ENCODE measurements at regions not wholly inside any gene's neighbourhood (a gene's known extent, or its start where the extent isn't known, plus 50 kb on each side); places are given as distances from the start of the nearest gene placed in this dataset.

DNA sequence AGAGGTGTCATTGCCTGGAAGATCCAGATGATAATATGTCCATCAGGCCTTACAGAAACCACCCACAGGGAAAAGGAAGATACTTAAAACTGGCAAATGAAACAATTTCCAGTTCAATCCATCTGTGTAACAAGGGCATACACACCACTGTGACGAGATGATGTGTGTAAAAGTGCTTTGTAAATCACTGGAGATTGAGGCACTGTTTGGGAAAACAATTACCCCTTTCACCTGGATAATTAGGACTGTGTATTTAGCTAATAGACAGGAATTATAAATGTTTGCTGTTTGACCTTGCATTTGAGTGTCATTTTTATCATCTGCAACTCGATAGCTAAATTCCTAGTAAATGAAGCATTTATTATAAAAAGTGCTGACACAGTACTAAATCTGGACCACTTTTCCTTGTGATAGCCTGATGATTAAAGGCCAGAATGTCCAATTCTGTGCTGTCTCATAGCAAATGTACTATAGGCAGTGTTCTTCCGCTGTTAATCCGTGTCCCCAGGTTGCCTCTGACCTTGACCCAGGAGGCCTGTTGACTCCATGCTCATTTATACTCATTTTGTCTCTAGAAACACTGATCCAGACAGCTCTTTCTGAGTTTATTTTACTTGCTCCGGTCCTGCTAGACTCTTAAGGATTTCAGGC is 105.8 kb downstream of the LACC1 start:
- no peak for DNase-seq

DNA sequence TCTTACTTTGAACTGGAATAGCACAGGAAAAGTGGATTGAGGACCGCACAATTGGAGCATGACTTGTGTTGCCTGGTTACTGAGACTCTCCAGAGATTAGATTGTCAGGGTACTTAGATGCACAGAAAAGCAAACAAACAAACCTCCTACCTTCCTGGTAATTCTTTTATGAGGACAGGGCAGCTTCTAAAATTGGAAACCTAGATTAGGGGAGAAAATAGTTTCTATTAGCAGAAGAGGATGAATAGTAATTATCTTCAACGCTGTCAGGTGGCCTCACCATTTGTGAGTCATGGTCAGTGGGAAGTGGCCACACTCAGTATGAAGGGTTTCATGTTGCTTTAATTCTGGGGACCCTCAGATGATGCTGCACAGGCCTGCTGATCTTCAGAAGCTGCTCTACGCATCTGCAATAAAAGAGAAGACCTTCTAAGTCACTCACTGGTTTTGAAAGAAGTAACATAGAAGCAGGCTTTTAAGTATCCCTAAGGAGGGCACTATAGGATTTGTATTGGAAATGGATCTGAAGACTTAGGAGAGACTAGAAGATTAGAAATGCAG is 106.8 kb downstream of the LACC1 start:
- no peak for DNase-seq

DNA sequence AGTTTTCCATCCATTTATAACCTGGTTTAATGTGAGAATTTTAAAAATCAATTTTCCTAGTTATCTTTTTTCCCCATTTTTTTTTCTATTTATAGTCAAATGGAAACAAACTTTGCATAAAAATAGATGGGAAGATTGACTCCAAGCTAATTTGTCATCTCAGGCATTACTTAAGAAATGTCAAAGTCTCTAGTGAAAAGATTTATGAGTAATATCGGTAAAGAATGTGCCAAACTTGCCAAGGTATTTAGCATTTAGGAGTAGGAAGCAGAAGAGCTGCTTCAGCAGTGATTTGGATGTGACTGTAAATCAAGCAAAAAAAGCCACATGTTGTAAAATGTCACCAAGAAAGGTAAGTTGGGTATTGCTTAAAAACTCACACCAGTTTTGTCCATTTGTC is 108.6 kb downstream of the LACC1 start:
- no peak for DNase-seq

DNA sequence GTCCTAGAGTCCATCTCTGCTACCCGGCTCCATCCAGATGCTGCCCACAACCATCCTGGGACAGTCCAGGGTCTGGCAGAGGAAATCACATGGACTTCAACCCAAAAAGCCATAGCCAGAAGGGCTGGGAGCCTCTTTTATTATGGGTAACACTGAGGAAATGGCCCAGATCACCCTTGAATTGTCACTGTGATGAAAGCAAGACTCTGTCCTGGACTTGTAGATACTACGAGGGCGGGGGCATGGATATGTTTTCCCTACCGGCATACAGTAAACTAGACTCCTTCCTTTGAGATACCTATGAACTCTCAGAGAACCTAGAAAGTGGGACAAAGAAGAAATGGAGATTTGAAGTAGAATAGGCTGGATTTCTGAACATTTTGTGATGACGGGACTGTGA is 110.3 kb downstream of the LACC1 start:
- DNase-seq, result no peak

DNA sequence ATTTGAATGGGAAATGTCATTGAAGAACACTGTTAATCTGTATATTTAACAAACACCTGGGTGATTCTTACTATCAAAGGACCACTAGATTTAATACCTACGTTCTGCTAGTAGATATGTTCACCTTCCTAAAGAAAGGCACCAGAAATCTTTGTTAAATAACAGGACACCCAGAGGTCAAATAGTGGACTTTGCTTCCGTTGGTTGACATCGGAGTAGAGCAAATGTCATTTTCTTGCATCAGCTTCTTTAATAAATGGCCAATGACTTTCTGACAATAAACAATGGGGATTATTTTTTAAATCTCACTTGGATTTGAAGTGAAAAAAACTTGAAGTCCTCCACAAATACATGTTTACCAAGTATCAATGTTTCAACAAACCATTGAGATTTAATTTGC is 111.1 kb downstream of the LACC1 start:
- DNase-seq, result no peak

DNA sequence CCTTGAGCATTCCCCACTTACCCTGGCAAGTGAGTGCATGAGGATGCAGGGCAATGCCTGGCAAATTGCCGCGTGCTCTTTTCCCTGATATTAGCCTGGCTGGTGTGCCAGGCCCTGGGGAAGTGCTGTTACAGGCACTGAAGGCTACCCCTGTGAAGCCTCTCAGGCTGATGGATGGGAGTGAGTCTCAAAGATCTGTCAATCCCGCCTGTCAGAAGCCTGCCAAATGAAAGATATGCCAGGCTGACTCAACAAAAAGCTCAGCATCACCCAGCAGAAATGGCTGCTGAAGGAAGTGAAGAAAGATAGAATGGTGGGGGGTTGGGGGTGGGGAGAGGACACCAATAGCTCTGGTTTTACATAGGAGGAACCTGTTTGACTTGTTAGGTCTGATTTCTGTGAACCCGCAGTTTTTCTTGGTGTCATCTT is 112.1 kb downstream of the LACC1 start:
- DNase-seq, result no peak

DNA sequence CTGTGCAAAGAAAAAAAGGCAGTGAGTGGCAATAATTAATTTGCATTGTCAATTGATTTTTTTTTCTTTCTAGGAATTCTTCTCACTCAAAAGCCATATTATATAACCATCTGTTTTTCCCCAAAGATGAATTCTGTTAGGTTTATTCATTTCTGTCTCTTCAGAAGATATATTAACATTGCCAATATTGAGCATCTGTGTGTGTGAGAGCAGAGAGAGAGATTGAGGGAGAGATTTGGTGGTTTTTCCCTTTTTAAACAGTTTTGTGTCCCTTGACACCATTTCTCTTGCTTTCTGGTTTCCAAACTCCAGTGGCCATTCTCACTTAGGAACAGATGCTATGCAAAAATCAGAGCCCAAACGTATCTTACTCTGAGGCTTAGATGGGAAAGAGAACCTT is 112.5 kb downstream of the LACC1 start:
- no peak for DNase-seq

DNA sequence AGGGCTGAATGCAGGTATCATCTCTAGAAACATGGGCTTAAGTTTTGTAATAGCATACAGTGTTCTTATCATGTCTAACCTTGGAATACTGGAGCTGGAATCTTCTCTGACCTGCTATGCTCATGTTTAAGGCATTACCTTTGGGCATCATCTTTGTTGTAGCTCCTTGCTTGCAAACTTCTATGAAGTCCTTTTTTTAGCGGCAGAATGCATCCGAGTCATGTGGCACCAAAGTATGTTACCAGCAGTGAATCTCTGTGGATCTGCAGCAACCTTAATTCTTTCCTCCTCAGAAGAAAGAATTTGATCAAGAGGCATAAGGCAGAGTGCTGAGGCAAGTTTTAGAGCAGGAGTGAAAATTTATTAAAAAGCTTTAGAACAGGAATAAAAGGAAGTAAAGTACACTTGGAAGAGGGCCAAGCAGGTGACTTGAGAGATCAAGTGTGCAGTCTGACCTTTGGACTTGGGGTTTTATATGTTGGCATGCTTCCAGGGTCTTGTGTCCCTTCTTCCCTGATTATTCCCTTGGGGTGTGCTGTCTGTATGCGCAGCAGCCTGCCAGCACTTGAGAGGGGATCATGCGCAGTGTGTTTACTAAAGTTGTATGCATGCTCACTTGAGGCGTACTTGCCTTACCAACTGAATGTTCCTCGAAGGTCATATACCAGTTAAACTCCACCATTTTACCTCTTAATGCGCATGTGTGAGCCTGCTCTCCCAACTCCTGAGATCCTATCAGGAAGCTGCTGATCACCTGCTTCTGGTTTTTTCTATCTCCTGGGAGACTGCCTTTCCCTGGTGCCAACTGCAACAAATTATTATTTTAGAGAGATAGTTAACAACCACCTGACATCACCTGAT is 115.5 kb downstream of the LACC1 start:
- DNase-seq, result no peak

DNA sequence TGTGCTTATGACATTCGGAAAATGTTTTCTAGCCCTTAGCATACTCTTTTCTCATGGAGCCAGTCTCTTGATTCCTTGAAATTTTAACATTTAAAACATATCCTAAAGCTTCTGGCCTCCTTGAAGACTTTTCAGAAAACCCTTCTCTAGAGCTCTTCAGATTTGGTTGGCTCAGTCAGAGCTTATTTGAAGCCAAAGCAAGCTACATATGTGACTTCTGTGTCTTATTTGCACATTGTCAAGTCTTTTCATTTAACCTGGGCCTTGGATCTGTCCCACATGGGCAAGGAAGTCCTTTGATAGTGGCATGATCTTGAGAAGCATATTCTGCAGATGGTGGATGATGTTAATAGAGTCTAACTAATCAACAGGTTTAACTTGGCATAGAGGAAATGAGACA is 116.5 kb downstream of the LACC1 start:
- DNase-seq, result no peak

DNA sequence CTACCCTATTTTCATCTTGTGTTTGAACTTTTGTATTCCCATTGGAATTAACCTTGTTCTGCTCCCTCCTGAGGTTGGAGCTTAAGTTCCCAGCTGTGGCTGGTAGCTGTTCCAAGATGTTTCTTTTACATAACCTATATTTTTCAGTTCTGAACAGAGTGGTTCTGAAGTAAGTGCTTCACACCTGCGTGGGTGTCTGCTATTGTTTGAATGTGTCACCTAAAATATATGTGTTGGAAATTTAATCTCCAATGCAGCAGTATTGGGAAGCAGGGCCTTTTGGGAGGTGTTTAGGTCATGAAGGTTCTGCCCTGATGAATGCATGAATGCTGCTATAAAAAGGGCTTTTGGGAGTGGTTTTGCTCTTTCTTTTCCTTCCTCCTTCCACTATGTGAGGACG is 123.8 kb downstream of the LACC1 start:
- no peak for DNase-seq

DNA sequence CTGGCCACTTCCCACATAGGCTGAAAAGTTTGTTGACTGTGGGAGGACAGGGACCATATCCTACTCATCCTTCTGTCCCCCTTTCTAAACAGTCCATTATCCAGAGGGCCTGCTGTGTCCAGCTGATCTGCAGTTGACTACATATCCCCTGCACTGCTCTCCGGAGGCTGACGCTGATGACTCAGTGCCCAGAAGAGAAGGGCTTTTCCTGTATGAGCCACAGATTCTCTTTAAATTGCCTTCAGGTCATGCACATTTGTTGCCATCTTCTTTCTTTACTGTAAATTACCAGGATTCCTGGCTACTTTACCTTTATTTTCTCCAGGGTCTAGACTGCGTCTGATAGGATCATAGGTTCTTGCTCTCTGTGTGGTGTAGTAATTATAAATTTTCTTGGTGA is 125.2 kb downstream of the LACC1 start:
- no peak for DNase-seq

DNA sequence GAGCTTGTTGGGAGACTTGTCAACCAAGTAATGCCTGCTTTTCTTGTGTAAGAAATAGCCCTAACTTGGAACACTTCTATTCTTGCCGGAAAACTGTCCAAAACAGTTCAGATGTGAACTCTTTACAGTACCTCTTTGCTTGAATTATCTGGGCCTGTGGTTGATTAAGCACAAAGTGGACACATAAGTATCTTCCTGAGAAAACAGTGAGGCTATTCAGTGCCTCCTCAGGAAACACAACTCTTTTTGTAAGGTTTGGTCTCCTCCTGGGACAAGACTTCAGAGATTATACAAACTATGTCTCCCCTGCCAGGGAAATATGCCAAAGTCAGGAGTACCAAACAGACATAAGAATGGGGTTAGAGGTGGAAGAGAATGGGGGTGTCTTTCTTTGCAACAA is 127.7 kb downstream of the LACC1 start:
- no peak for DNase-seq

DNA sequence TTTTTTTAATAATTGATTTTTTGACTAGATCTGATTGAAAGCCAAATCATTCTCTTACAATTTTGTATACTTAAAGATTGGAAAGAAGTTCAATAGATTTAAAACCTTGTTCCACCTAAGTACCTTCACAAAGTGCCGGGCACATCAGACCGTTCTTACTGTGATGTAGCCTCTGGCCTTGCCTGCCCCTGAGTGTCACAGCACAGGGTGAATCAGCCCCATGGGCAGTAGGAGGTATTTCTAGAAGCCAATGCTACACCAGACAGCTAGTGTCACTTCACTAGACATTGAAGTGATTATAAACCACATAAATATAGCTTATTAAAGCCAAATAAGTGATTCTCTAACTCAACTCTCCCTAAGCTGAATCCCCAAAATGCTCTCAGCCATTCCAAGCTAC is 131.3 kb downstream of the LACC1 start:
- no peak for DNase-seq

DNA sequence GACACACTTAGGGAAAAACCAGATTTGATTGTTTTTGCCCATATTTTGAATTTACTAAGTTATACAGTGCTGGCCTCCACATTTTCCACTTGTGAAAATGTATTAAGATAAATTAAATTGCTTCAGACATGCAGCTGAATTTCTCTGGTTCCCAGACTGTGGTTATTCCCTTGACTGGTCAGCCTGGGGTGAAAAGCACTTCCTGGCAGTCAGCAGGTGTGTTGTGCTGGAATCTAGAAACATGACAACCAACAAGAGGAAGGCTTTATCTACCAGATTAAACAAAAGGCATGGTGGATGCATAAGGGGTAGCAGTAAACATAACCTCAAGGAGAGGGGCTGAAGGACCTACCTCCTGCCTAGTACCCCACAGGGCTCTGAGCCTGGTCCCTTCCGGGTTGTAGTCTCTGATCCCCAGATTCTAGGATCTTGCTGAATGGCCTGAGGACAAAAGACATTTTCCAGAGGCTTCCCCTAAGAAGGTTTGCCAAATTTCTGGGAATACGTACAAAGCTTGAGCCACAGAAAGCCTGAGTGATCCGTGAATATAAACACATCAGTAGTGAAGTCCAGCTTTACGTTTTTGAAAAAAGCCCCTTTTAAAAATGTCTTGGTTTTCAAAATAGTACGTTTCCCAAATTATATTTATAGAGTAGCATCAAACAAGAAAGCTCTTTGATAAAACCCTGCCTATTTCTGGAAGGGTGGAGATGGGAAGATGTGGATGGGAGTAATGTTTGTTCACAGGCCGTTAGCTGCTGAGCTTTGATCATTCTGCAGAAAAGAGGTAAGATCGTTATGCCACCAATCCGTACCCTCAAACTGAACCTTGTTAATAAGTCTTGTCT is 133.4 kb downstream of the LACC1 start:
- no peak for DNase-seq

DNA sequence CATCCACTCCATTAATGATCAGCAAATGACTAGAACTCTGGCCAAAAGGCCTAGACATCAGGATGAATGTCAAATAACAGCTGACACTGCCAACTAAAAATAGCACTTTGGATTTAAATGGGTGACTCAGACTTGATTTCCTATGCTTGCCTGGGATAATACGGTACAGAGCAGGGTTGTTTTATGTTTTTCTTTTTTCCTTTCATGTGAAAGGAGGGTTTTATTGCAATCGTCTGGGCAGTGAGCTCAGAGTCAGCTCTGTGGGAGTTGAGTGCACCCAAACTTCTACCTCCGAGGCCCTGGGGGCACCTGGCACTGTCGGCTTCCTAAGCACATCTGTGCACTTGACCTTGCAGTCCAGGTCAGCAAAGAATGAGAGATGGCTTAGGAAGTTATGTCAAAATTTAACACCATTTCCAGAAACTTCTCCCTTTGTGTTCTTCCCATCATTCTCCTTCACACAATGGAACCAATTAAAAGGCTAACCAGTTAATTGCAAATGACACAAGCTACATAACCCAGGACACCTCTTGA is 134.1 kb downstream of the LACC1 start:
- no peak for DNase-seq

DNA sequence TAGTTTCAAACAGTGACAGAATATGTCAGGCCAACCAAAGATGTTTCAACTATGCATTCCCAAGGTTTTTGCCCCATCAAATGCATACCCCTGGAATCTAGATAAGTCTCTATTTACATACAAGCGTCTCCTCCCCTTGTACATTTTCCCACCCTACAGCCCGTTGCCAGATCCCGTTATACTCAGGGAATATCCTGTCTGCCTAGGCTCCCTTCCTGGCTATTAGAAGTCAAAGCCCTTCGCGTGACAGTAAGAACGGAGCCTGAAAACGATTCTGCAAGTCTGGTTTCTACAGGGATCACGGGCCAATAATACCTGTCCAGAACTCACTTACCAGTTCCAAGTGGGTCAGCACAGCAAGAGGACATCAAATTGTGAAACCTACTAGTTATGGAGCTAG is 134.8 kb downstream of the LACC1 start:
- DNase-seq, result no peak

DNA sequence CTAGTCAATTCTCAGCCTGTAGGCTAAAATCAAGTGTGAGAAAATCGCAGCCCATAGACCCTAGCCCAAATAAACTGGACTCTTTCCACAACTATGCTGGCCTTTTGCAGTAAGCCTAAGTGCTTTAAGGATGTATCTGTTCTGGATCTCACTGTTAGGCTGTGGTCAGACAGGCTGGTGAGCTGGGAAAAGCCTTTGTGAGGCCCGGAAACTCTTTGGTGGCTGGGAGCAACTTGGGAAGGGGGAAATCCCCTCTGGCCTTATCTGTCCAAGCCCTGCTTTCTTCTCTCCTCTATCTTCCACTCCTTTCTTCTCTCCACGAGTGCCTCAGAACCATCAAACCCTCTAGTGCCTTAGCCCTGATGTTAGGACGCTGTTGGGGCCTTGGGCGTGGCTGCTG is 135.4 kb downstream of the LACC1 start:
- no peak for DNase-seq

DNA sequence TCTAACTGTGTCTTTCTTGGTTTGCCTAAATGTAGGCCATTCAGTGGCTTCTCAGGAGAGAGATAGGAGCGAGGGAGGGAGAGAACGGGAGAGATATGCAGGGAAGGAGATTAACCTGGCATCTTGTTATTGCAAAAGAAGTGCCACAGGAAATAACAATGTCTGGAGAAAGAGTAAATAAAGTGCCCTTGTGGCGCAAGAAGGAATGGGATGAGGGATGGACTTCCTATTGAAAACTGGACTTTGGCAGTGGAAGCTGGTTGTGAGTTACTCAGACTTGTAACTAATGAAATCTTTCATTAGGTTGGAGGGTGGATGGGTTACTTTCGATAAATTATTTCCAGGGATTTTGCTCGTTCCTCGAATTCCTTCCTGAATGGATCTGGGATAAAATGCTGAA is 136.1 kb downstream of the LACC1 start:
- no peak for DNase-seq

DNA sequence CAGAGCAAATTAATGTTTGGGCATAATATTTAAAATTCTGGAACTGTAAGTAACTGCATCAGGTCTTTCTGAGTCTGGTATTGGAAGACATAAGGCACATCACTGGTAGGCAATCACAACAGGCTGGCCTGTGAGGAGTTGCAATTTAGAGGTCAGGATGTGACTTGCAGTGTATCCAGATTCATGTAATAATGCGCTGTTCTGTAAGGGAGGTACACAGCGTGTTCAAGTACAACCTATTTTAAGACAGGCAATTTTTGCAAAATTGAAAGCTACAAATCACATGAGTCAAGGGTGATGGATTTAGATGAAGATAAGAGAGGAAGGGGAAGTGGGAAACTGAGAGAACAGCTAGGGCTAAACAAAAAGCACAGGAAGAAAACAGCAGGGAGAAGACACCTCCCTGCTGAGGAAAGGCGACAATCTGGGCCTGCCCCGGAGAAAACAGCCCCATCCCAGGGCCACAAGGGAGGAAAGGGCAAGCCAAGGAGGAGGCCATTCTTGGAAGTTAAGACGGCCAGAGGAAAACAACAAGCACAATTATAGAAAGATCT is 138.1 kb downstream of the LACC1 start:
- no peak for DNase-seq

DNA sequence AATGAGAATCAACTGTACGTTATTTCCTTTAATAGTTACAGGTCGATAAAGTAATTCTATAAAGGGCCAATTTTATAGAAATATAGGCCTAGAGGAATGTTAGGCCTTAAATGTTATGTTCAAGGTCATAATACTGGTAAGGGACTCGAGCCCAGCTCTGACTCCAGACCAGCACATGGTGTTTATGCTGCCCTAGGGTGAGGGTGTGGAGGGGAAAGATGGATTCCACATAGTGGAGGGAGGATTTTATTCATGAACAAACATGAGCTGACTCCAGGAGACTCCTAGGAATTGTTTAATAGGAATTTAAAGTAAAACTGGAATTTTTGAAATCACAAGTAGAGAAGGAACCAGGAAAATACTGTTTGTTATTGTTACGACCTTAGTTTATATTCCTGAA is 139.9 kb downstream of the LACC1 start:
- no peak for DNase-seq

DNA sequence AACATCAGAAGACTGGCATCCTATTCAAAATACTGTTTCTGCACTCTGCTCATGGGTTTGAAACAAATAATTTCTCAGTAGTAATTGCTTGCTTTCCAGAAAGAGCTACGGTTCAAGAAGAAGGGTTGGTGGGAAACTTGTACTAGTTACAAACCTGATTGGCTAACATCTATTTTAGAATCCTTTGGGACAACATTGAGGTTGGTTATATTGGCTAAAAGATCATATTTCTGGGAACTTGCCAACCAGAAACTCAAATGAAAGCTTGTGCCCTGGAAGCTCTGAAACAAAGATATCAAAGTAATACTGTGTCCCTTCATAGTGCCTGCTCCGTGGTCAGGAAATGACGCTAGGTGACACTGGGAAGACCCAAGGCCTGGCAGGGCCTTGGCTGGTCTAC is 141.7 kb downstream of the LACC1 start:
- DNase-seq, result no peak

DNA sequence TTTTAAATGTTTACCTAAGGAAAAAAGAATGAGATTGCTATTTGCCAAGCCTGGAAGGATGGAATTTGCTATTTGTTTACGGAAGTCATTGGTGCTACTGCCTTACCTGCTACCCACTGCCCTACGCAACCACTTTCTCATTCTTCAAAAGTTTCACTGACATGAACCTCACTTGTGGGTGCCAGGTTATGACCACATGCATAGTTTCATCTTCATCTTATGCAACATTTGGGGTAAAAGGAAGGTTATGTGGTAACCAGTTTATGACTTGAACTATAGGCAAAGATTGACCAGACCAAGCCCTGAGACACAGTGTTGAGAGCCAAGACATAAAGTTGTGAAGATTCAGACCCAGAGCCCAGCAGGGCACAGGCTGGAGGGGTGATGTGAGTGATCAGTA is 142.5 kb downstream of the LACC1 start:
- no peak for DNase-seq

All from stimulated activated CD4-positive, alpha-beta T cell treated with anti-CD3 and anti-CD28 coated beads, Interleukin-2, amount 100 ng/mL, for 48 hours (primary cell).